OCI-LY7 (cell line): ENCODE measurements at regions not wholly inside any gene's neighbourhood (a gene's known extent, or its start where the extent isn't known, plus 50 kb on each side); places are given as distances from the start of the nearest gene placed in this dataset.
"Not testable (repeated sequence)": the region's sequence is repeated elsewhere in the genome, so short reads cannot be mapped to it uniquely, and the experiment has no call there.

Experiments
- BruUV-seq: library from RNA; stranded (reverse); fragments of 400-500 nt; replicated peaks from 2 replicates; lab custom pipeline; 2021; lab: Mats Ljungman, UMichigan
- CTCF ChIA-PET: fragments of 300-600 bp; sonication (Branson Sonifier 250); formaldehyde crosslinking; loops from one replicate; lab custom pipeline; 2022; ENCODE audit warnings: antibody characterized with exemption; ENCODE audit not compliant: unreplicated experiment; lab: Charles Lee
- POLR2A ChIA-PET: fragments of 300-600 bp; sonication (Branson Sonifier 250); formaldehyde crosslinking; loops from one replicate; lab custom pipeline; 2022; ENCODE audit warnings: antibody characterized with exemption; lab: Charles Lee
- DNase-seq: peaks from one replicate; pipeline ENCODE4 v3.0.0-alpha.2; 2015; ENCODE audit warnings: low spot score
- H2AFZ ChIP-seq: fragments of 200-600 bp; sonication (generic), shearing (Covaris generic); 2 replicates; pipeline ENCODE4 v1.6.1; 2014; ENCODE audit warnings: mild to moderate bottlenecking, antibody characterized with exemption, low read length, moderate library complexity
- H3K27ac ChIP-seq: fragments of 200-600 bp; sonication (generic); 2 replicates; pipeline ENCODE4 v1.5.1; 2014; ENCODE audit warnings: mixed run types, low read depth, mild to moderate bottlenecking, moderate library complexity, low read length, inconsistent platforms; ENCODE audit not compliant: poor library complexity, severe bottlenecking
- H3K36me3 ChIP-seq: fragments of 200-600 bp; sonication (generic); 2 replicates; pipeline ENCODE4 v1.6.1; 2014; ENCODE audit warnings: mild to moderate bottlenecking, antibody characterized with exemption, low read length, moderate library complexity, mixed read lengths; ENCODE audit not compliant: insufficient read depth
- H3K4me1 ChIP-seq: fragments of 200-600 bp; sonication (generic); 2 replicates; pipeline ENCODE4 v1.5.1; 2014; ENCODE audit warnings: mild to moderate bottlenecking, low read length; ENCODE audit not compliant: insufficient read depth, poor library complexity, severe bottlenecking
- H3K4me2 ChIP-seq: fragments of 200-600 bp; sonication (generic); 2 replicates; pipeline ENCODE4 v1.6.1; 2014; ENCODE audit warnings: mild to moderate bottlenecking, low read length
- H3K4me3 ChIP-seq: fragments of 200-600 bp; sonication (generic); 2 replicates; pipeline ENCODE4 v1.5.1; 2014; ENCODE audit warnings: mild to moderate bottlenecking, low read depth, low read length; ENCODE audit not compliant: poor library complexity, severe bottlenecking
- H3K79me2 ChIP-seq: fragments of 200-600 bp; sonication (generic); 2 replicates; pipeline ENCODE4 v1.6.1; 2016; ENCODE audit warnings: low read depth, mild to moderate bottlenecking, low read length, moderate library complexity, mixed read lengths; ENCODE audit not compliant: insufficient read depth
- H3K9me2 ChIP-seq: fragments of 200-600 bp; sonication (generic); 2 replicates; pipeline ENCODE4 v1.6.1; 2016; ENCODE audit warnings: mild to moderate bottlenecking, low read length, mixed read lengths; ENCODE audit not compliant: insufficient read depth
- H3K9me3 ChIP-seq: fragments of 200-600 bp; sonication (generic); 2 replicates; pipeline ENCODE4 v1.6.1; 2014; ENCODE audit warnings: mild to moderate bottlenecking, mixed run types, low read length, mixed read lengths
- H4K20me1 ChIP-seq: fragments of 200-600 bp; sonication (generic); 2 replicates; pipeline ENCODE4 v1.6.1; 2014; ENCODE audit warnings: mild to moderate bottlenecking, antibody characterized with exemption, low read length, moderate library complexity, mixed read lengths; ENCODE audit not compliant: insufficient read depth
- CTCF ChIP-seq: fragments of 200-600 bp; sonication (generic); conservative IDR thresholded peaks from 2 replicates; pipeline ENCODE4 v1.5.1; 2014; ENCODE audit warnings: mild to moderate bottlenecking, antibody characterized with exemption, low read length, moderate library complexity, mixed read lengths
- EZH2phosphoT487 ChIP-seq: fragments of 200-600 bp; sonication (generic); IDR thresholded peaks from 2 replicates; pipeline ENCODE4 v1.6.1; 2018; ENCODE audit warnings: low read depth, borderline replicate concordance, mild to moderate bottlenecking, mixed run types, antibody characterized with exemption, low read length, moderate library complexity, mixed read lengths
- intact Hi-C: fragments of 100-400 bp; cut with micrococcal nuclease; formaldehyde crosslinking; loops from one replicate; pipeline ENCODE4 v1.10.0; 2022; ENCODE audit not compliant: unreplicated experiment

GRCh38 chrX:71822314-71822713, 59.2 kb downstream of the CXorf49B start:
- DNase-seq, CTCF ChIA-PET, H3K36me3 ChIP-seq, H2AFZ ChIP-seq, H3K4me1 ChIP-seq, H3K27ac ChIP-seq, intact Hi-C loops, H3K4me2 ChIP-seq, POLR2A ChIA-PET, H4K20me1 ChIP-seq, H3K79me2 ChIP-seq, H3K4me3 ChIP-seq, H3K9me3 ChIP-seq, H3K9me2 ChIP-seq, BruUV-seq: not testable (repeated sequence)

- Histone ChIP-seq H3K79me2 (no peaks in the 10 kb centered on the region), H3K9me2 (no peaks in the 10 kb centered on the region), H4K20me1 (no peaks in the 10 kb centered on the region), H3K36me3 (no peaks in the 10 kb centered on the region), H3K27ac (no peak overlapping the region), H3K4me2 (no peak overlapping the region), H3K4me1 (no peaks in the 10 kb centered on the region), H3K9me3 (no peaks in the 10 kb centered on the region), H2AFZ (no peak overlapping the region), H3K4me3 (no peak overlapping the region)
- no TSS peak for BruUV-seq
- intact Hi-C loops: no loop called here
- DNase-seq: no peak
- no peak for TF ChIP-seq CTCF
- TF ChIP-seq EZH2phosphoT487: no peak
- CTCF ChIA-PET: no interaction called here
- POLR2A ChIA-PET: no interaction called here
Measured at GRCh38 chrX:71823391-71824057, 60.4 kb downstream of the CXorf49B start.

- DNase-seq: no peak
- Histone ChIP-seq H3K79me2 (no peaks in the 10 kb centered on the region), H3K27ac (no peak overlapping the region), H3K4me2 (no peak overlapping the region), H3K4me1 (no peaks in the 10 kb centered on the region), H4K20me1 (no peaks in the 10 kb centered on the region), H3K36me3 (no peaks in the 10 kb centered on the region), H3K9me3 (no peaks in the 10 kb centered on the region), H3K4me3 (no peak overlapping the region), H2AFZ (no peak overlapping the region), H3K9me2 (no peaks in the 10 kb centered on the region)
- ChIA-PET POLR2A (no interaction called here), CTCF (no interaction called here)
- intact Hi-C loops: no loop called here
- BruUV-seq: no TSS peak
- TF ChIP-seq CTCF (no peak), EZH2phosphoT487 (no peak)
Measured at GRCh38 chrX:71828086-71828485, 64.9 kb downstream of the CXorf49B start.

- BruUV-seq, H3K4me2 ChIP-seq, intact Hi-C loops, H3K79me2 ChIP-seq, H3K36me3 ChIP-seq, DNase-seq, H3K9me2 ChIP-seq, H4K20me1 ChIP-seq, CTCF ChIA-PET, H3K27ac ChIP-seq, POLR2A ChIA-PET, H3K9me3 ChIP-seq, H2AFZ ChIP-seq, H3K4me1 ChIP-seq, H3K4me3 ChIP-seq: not testable (repeated sequence)
Measured at GRCh38 chrX:71838092-71838491, 72.6 kb upstream of the NHSL2 start.
